Iris pigment epithelial cell (primary cell): ENCODE measurements at regions not wholly inside any gene's neighbourhood (a gene's known extent, or its start where the extent isn't known, plus 50 kb on each side); places are given as distances from the start of the nearest gene placed in this dataset.
"Not testable (repeated sequence)": the region's sequence is repeated elsewhere in the genome, so short reads cannot be mapped to it uniquely, and the experiment has no call there.

Experiments
- DNase-seq: peaks from one replicate; pipeline ENCODE4 v3.0.0-alpha.2; 2011; ENCODE audit warnings: low read depth

GRCh38 chr2:37806004-37806403, 119.1 kb upstream of the RMDN2 start:
- DNase-seq, result not testable (repeated sequence)

- peak; percentile 63 for DNase-seq
Observed at GRCh38 chr2:37809525-37809924, 115.6 kb upstream of the RMDN2 start.

GRCh38 chr2:37809931-37810570, 115.0 kb upstream of the RMDN2 start:
- peak; percentile 59 for DNase-seq

GRCh38 chr2:37812414-37812813, 112.7 kb upstream of the RMDN2 start:
- no peak for DNase-seq

- no peak for DNase-seq
Observed at GRCh38 chr2:37812941-37813730, 112.0 kb upstream of the RMDN2 start.

GRCh38 chr2:37816036-37816435, 109.1 kb upstream of the RMDN2 start:
- DNase-seq, result no peak

GRCh38 chr2:37816686-37817085, 108.4 kb upstream of the RMDN2 start:
- no peak for DNase-seq

DNA sequence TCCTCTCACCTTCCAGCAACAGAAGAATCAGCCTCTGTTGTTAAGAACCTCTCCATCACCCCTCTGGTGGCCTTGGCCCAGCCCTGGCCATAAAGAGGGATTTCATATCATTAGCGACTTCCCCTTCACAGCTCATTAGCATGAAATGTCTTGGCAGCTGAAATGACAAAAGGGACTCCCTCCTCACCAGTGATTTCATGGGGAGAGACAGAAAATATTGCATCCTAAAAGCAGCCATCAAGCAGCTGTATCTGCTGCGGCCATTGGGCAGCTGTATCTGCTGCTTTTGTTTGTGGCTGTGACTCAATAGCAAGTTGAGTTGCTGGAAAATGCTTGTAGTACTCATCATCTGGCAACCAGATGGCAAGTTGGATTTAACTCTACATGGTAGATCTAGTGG, 105.9 kb upstream of the RMDN2 start:
- peak; percentile 94 for DNase-seq

GRCh38 chr2:37820471-37820986, 104.6 kb upstream of the RMDN2 start:
- DNase-seq, result no peak

GRCh38 chr2:37825586-37825985, 99.5 kb upstream of the RMDN2 start:
- DNase-seq, result no peak

GRCh38 chr2:37826611-37827010, 98.5 kb upstream of the RMDN2 start:
- DNase-seq, result no peak

DNA sequence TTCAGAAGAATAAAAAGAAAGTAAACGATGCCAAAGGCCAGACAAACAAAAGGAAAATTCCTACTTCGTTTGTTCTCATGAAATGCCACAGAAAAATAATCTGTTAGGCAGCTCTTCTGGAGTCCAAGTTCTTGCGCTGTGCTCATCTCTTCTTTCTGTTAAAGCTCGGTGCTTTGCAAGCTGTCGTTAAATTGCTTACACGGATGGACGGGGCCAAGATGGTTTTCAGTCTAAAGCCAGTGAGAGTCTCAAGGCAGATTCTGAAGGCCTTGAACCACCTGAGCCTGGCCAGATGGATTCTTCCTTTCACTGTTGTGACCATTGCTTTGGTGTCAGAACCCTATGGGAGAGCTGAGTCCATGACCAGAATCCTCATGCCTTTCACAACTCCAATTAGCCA, 97.6 kb upstream of the RMDN2 start:
- DNase-seq, result no peak

GRCh38 chr2:37827911-37828511, 97.1 kb upstream of the RMDN2 start:
- peak; percentile 80 for DNase-seq

- DNase-seq, result peak; percentile 98
Observed at GRCh38 chr2:37829202-37829601, 95.9 kb upstream of the RMDN2 start.

GRCh38 chr2:37829616-37830395, 95.3 kb upstream of the RMDN2 start:
- DNase-seq, result no peak

GRCh38 chr2:37830636-37831035, 94.5 kb upstream of the RMDN2 start:
- DNase-seq, result no peak

- no peak for DNase-seq
Observed at GRCh38 chr2:37831081-37831780, 93.9 kb upstream of the RMDN2 start.

DNA sequence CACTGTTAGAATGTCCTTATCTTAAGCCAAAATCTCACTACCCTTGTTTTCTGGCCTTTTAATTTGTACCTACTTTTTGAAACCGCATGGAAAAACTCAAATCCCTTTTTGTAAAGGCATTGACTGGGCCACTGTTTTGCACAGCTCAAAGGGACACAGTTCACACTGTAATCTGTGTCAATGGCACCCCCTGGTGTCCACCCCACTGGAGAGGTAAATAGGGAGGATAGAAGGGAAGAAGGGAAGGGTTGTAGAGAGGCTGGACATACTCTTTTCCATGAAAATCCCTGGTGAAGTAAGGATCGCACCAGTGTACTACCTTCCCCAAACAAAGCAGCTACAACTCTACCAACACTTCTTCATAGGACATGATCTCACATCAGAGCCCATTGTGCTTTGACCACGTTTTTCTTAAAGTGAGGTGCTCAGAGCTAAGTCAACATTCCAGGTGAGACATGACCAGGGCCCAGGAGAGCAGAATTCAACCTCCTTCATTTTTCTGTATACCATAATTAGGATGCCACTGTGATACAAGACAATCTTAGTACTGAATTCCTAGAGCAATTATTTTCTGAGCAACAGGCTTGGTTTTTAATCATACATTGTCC, 92.4 kb upstream of the RMDN2 start:
- DNase-seq, result peak; percentile 79

DNA sequence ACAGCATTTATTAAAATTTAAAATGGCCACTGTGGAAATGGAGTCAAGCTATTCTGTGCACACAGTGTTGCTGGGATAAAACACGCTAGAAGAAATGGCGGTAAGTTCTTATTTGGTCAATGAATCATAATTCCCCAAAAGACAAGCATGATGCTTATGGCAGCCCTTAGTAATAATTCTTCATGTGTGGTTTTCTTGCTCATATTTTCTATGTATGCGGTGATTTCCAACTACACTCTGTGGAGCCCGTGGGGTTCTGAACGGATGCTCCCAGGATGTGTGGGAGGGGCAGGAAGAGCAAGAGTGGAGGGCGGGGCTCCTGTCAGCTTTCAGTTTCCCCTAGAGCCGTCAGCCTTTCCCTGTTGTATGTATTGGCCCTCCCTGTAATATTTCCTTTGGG, 91.7 kb upstream of the RMDN2 start:
- DNase-seq, result peak; percentile 18

- DNase-seq, result no peak
Observed at GRCh38 chr2:37836270-37836669, 88.8 kb upstream of the RMDN2 start.

DNA sequence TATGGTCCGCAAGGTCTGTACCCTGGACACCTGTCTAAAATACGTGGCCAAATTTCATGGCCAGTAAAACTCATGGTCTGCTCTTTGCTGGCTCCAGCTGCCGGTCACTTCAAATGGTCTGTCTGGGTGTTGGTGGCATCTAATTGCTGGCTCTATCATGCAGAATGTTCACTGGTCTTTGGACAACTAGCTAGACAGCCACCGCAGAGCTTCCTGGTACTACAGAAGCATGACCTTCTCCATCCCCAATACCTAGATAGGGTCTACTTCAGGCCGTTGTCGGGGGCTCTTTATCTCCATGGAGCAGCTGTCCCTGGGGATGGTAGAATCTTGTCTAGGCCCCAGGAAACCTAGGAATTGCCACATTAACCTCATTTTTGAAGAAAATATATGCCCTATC, 88.4 kb upstream of the RMDN2 start:
- DNase-seq, result no peak
